NT2/D1 (cell line): ENCODE measurements at regions not wholly inside any gene's neighbourhood (a gene's known extent, or its start where the extent isn't known, plus 50 kb on each side); places are given as distances from the start of the nearest gene placed in this dataset.

ENCODE experiments used
- YY1 ChIP-seq: IDR thresholded peaks from 2 replicates; pipeline ENCODE4 v1.6.1; 2011; ENCODE audit not compliant: insufficient read length, insufficient read depth
- ZNF274 ChIP-seq: IDR thresholded peaks from 2 replicates; pipeline ENCODE4 v1.6.1; 2011; ENCODE audit warnings: mild to moderate bottlenecking, low read depth, low read length

GRCh38 chr3:29181149-29181780, 99.6 kb upstream of the RBMS3 start:
- TF ChIP-seq ZNF274 (no peak), YY1 (no peak)
